Lower lobe of right lung (tissue), 2 donors: ENCODE measurements at regions not wholly inside any gene's neighbourhood (a gene's known extent, or its start where the extent isn't known, plus 50 kb on each side); places are given as distances from the start of the nearest gene placed in this dataset.

ENCODE experiments used
- ATAC-seq, 2 donors: fragments of 200-7000 bp; cut with Tn5 transposase; one replicate each; pipeline ENCODE4 v1.9.1; 2020 to 2022; ENCODE audit warnings: mild to moderate bottlenecking in 2 of 2, moderate library complexity in 2 of 2
- DNase-seq: peaks from one replicate; pipeline ENCODE4 v3.0.0-alpha.2; 2020
- H3K27ac ChIP-seq: fragments of 200-600 bp; one replicate; pipeline ENCODE4 v1.8.0; 2022
- H3K27me3 ChIP-seq: fragments of 200-600 bp; one replicate; pipeline ENCODE4 v1.8.0; 2022; ENCODE audit warnings: low read depth
- H3K36me3 ChIP-seq: fragments of 200-600 bp; one replicate; pipeline ENCODE4 v1.8.0; 2022; ENCODE audit warnings: mild to moderate bottlenecking
- H3K4me1 ChIP-seq: fragments of 200-600 bp; one replicate; pipeline ENCODE4 v1.8.0; 2022
- H3K4me3 ChIP-seq: fragments of 200-600 bp; one replicate; pipeline ENCODE4 v1.8.0; 2022; ENCODE audit warnings: mild to moderate bottlenecking
- H3K9me3 ChIP-seq: fragments of 200-600 bp; one replicate; pipeline ENCODE4 v1.8.0; 2022
- CTCF ChIP-seq: fragments of 200-600 bp; IDR thresholded peaks from one replicate; pipeline ENCODE4 v1.8.0; 2022; ENCODE audit warnings: antibody characterized with exemption, mild to moderate bottlenecking
- intact Hi-C: fragments of 100-400 bp; cut with DNase I; formaldehyde crosslinking; loops from one replicate; pipeline ENCODE4 v1.11.0; 2022
- donor health status: DM: no; HTN: yes; CAD: no; lungs with severe emphysema.

- Histone ChIP-seq H3K4me3 (no peak overlapping the region), H3K9me3 (no peaks in the 10 kb centered on the region), H3K36me3 (no peaks in the 10 kb centered on the region), H3K4me1 (no peaks in the 10 kb centered on the region), H3K27ac (no peak overlapping the region), H3K27me3 (no peaks in the 10 kb centered on the region)
- ATAC-seq = no peak
- DNase-seq = no peak
- intact Hi-C loops = no loop called here
- no peak for TF ChIP-seq CTCF
These were observed 116.5 kb upstream of the SPATS2L start for GRCh38 chr2:200189964-200190363.

GRCh38 chr2:200193331-200193730 is 113.2 kb upstream of the SPATS2L start:
- ATAC-seq = no peak
- Histone ChIP-seq H3K27me3 (no peaks in the 10 kb centered on the region), H3K36me3 (no peaks in the 10 kb centered on the region), H3K4me3 (no peak overlapping the region), H3K4me1 (no peaks in the 10 kb centered on the region), H3K9me3 (no peaks in the 10 kb centered on the region), H3K27ac (no peak overlapping the region)
- DNase-seq = no peak
- intact Hi-C loops = no loop called here
- no peak for TF ChIP-seq CTCF

- Histone ChIP-seq H3K36me3 (no peaks in the 10 kb centered on the region), H3K27me3 (no peaks in the 10 kb centered on the region), H3K9me3 (no peaks in the 10 kb centered on the region), H3K4me3 (no peak overlapping the region), H3K4me1 (no peaks in the 10 kb centered on the region), H3K27ac (no peak overlapping the region)
- DNase-seq (no peak), ATAC-seq (no peak)
- TF ChIP-seq CTCF = no peak
- intact Hi-C loops = no loop called here
These were observed 112.7 kb upstream of the SPATS2L start for GRCh38 chr2:200193791-200194190.

- no peak for ATAC-seq
- Histone ChIP-seq H3K9me3 (no peaks in the 10 kb centered on the region), H3K4me1 (peaks cover 3% of the 10 kb centered on the region), H3K27me3 (no peaks in the 10 kb centered on the region), H3K27ac (no peak overlapping the region), H3K36me3 (no peaks in the 10 kb centered on the region), H3K4me3 (no peak overlapping the region)
- TF ChIP-seq CTCF = no peak
- no peak for DNase-seq
- intact Hi-C loops = no loop called here
These were observed 111.7 kb upstream of the SPATS2L start for GRCh38 chr2:200194746-200195145.

- no peak for DNase-seq
- no peaks in the 10 kb centered on the region for H3K27me3 ChIP-seq
- H3K4me1 ChIP-seq = peaks cover 3% of the 10 kb centered on the region
- TF ChIP-seq CTCF = no peak
- intact Hi-C loops = no loop called here
- no peak overlapping the region for H3K4me3 ChIP-seq
- H3K27ac ChIP-seq = no peak overlapping the region
- no peaks in the 10 kb centered on the region for H3K9me3 ChIP-seq
- H3K36me3 ChIP-seq = no peaks in the 10 kb centered on the region
- peak; percentile 62 to 78 for ATAC-seq
These were observed 107.5 kb upstream of the SPATS2L start for GRCh38 chr2:200199005-200199404.
